K562 (cell line): ENCODE measurements at regions not wholly inside any gene's neighbourhood (a gene's known extent, or its start where the extent isn't known, plus 50 kb on each side); places are given as distances from the start of the nearest gene placed in this dataset.

Source experiments
- MGA ChIP-seq: fragments of 450-650 bp; IDR thresholded peaks from 2 replicates; pipeline ENCODE4 v1.6.1; 2016; ENCODE audit warnings: mild to moderate bottlenecking, moderate library complexity
- NONO ChIP-seq, 2 experiments: fragments of 200-400 bp in 1 of 2; fragments of 450-650 bp in 1 of 2; formaldehyde crosslinking in 1 of 2; IDR thresholded peaks; 2 replicates each; pipeline ENCODE4 v1.6.1; 2017; ENCODE audit warnings: low read depth in 2 of 2, mild to moderate bottlenecking in 2 of 2, moderate library complexity in 2 of 2, low read length in 1 of 2
- TAF1 ChIP-seq: IDR thresholded peaks from 2 replicates; pipeline ENCODE4 v1.6.1; 2011; ENCODE audit warnings: mild to moderate bottlenecking, low read length, moderate library complexity; ENCODE audit not compliant: insufficient read depth, control insufficient read depth, severe bottlenecking; ENCODE audit errors: extremely low read depth
- TEAD2 ChIP-seq: fragments of 450-650 bp; IDR thresholded peaks from 2 replicates; pipeline ENCODE4 v1.6.1; 2016; ENCODE audit warnings: missing genetic modification characterization, control low read depth, missing compliant biosample characterization

- TF ChIP-seq MGA (no peak), TEAD2 (no peak), TAF1 (no peak), NONO (IDR thresholded peaks at IDR 0.05; ENCODE audit: low read depth in 2 of 2, low read length in 1 of 2) (no peak)
Measured at GRCh38 chr14:54116972-54117371, 160.3 kb upstream of the BMP4 start (continued).
